Natural killer cell (primary cell): ENCODE measurements at regions not wholly inside any gene's neighbourhood (a gene's known extent, or its start where the extent isn't known, plus 50 kb on each side); places are given as distances from the start of the nearest gene placed in this dataset.

Source experiments
- ATAC-seq, 3 donors: fragments of 150-1000 bp in 2 of 3; fragments of 200-7000 bp in 1 of 3; cut with Tn5 transposase; 1 replicate in 1 of 3; 2 replicates in 2 of 3; pipeline ENCODE4 v1.10.0; 2021; ENCODE audit warnings: mild to moderate bottlenecking in 2 of 3, moderate library complexity in 2 of 3
- DNase-seq, 2 donors: peaks; one replicate each; pipeline versions ENCODE4 v3.0.0 to v3.0.0-alpha.2; 2013 to 2021; ENCODE audit warnings: mixed read lengths in 1 of 2
- H3K27ac ChIP-seq: one replicate; pipeline ENCODE4 v1.5.1; 2013; ENCODE audit warnings: mild to moderate bottlenecking, low read length
- H3K27me3 ChIP-seq: one replicate; pipeline ENCODE4 v1.6.1; 2013; ENCODE audit warnings: low read length; ENCODE audit not compliant: control insufficient read depth, insufficient read depth
- H3K36me3 ChIP-seq: one replicate; pipeline ENCODE4 v1.6.1; 2013; ENCODE audit warnings: low read length; ENCODE audit not compliant: control insufficient read depth, insufficient read depth
- H3K4me1 ChIP-seq: one replicate; pipeline ENCODE4 v1.6.1; 2013; ENCODE audit warnings: low read length; ENCODE audit not compliant: control insufficient read depth, insufficient read depth
- H3K4me3 ChIP-seq: one replicate; pipeline ENCODE4 v1.5.1; 2013; ENCODE audit warnings: low read length
- H3K9me3 ChIP-seq: one replicate; pipeline ENCODE4 v1.6.1; 2013; ENCODE audit warnings: low read length; ENCODE audit not compliant: control insufficient read depth, insufficient read depth
- H3K27ac Mint-ChIP-seq, 2 donors: one replicate each; pipeline ENCODE4 v1.8.0; 2022; ENCODE audit warnings: mild to moderate bottlenecking in 2 of 2, mixed read lengths in 2 of 2, moderate library complexity in 1 of 2
- H3K27me3 Mint-ChIP-seq, 2 donors: one replicate each; pipeline ENCODE4 v1.8.0; 2022; ENCODE audit warnings: low read depth in 2 of 2, mixed read lengths in 2 of 2
- H3K36me3 Mint-ChIP-seq: one replicate; pipeline ENCODE4 v1.8.0; 2022; ENCODE audit warnings: mixed read lengths
- H3K4me1 Mint-ChIP-seq, 2 donors: one replicate each; pipeline ENCODE4 v1.8.0; 2022; ENCODE audit warnings: mixed read lengths in 2 of 2
- H3K4me3 Mint-ChIP-seq: one replicate; pipeline ENCODE4 v1.8.0; 2022; ENCODE audit warnings: mild to moderate bottlenecking, moderate library complexity, mixed read lengths
- H3K9me3 Mint-ChIP-seq, 2 donors: one replicate each; pipeline ENCODE4 v1.8.0; 2022; ENCODE audit warnings: mixed read lengths in 2 of 2
- whole genome bisulfite sequencing: methylation state at CpG from one replicate; pipeline ENCODE4 v1.1.7; 2013; ENCODE audit warnings: missing lambda C conversion rate; ENCODE audit not compliant: insufficient coverage; 5-methylcytosine and 5-hydroxymethylcytosine counted together
- intact Hi-C: fragments of 100-400 bp; cut with micrococcal nuclease; formaldehyde crosslinking; loops from one replicate; pipeline ENCODE4 v1.14.2; 2022
- TF ChIP-seq, protein P1 (sequence below): fragments of 200-600 bp; IDR thresholded peaks from one replicate; pipeline ENCODE4 v1.8.0; 2022; ENCODE audit warnings: antibody characterized with exemption

DNA sequence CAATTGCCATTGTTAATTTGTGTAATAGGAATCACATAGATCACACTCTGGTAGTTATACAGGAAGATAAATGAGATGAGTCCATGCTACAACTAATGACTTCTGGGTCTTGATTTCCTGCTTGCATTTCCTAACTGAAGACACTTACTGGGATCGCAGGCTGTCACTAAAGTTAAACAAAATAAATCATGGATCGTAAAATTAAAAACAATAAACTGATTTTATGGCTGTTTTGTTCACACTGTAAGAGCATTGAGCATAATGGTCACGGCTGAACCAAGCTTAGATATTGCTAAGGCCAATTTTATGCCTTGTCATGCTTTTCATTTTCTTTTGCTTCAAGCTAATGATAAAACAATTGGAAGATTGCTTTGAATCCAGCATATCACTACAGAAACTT lies 332.5 kb upstream of the CITED2 start:
- ATAC-seq (no peak), DNase-seq (no peak)
- H3K9me3 ChIP-seq = no peaks in the 10 kb centered on the region
- Mint-ChIP-seq H3K4me3 (no peak overlapping the region), H3K27ac (no peak overlapping the region), H3K4me1 (no peaks in the 10 kb centered on the region), H3K27me3 (peaks cover 0 to 6% of the 10 kb centered on the region in 2 donors), H3K36me3 (no peaks in the 10 kb centered on the region), H3K9me3 (no peaks in the 10 kb centered on the region)
- intact Hi-C loops = no loop called here
- H3K4me1 ChIP-seq = no peaks in the 10 kb centered on the region
- WGBS = 91% methylated on average over 3 of the region's 3 CpGs
- no peak overlapping the region for H3K4me3 ChIP-seq
- H3K27me3 ChIP-seq = no peaks in the 10 kb centered on the region
- no peak overlapping the region for H3K27ac ChIP-seq
- TF ChIP-seq, protein P1, sequence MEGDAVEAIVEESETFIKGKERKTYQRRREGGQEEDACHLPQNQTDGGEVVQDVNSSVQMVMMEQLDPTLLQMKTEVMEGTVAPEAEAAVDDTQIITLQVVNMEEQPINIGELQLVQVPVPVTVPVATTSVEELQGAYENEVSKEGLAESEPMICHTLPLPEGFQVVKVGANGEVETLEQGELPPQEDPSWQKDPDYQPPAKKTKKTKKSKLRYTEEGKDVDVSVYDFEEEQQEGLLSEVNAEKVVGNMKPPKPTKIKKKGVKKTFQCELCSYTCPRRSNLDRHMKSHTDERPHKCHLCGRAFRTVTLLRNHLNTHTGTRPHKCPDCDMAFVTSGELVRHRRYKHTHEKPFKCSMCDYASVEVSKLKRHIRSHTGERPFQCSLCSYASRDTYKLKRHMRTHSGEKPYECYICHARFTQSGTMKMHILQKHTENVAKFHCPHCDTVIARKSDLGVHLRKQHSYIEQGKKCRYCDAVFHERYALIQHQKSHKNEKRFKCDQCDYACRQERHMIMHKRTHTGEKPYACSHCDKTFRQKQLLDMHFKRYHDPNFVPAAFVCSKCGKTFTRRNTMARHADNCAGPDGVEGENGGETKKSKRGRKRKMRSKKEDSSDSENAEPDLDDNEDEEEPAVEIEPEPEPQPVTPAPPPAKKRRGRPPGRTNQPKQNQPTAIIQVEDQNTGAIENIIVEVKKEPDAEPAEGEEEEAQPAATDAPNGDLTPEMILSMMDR = no peak
- no peaks in the 10 kb centered on the region for H3K36me3 ChIP-seq

- Mint-ChIP-seq H3K9me3 (no peaks in the 10 kb centered on the region), H3K36me3 (no peaks in the 10 kb centered on the region), H3K4me3 (no peak overlapping the region), H3K27me3 (peaks cover 0 to 6% of the 10 kb centered on the region in 2 donors), H3K27ac (no peak overlapping the region), H3K4me1 (no peaks in the 10 kb centered on the region)
- no peaks in the 10 kb centered on the region for H3K36me3 ChIP-seq
- no peaks in the 10 kb centered on the region for H3K4me1 ChIP-seq
- intact Hi-C loops = no loop called here
- WGBS = 89% methylated on average over 1 of the region's 3 CpGs
- TF ChIP-seq, protein P1 = no peak
- no peak overlapping the region for H3K27ac ChIP-seq
- H3K27me3 ChIP-seq = no peaks in the 10 kb centered on the region
- no peaks in the 10 kb centered on the region for H3K9me3 ChIP-seq
- ATAC-seq (no peak), DNase-seq (no peak)
- H3K4me3 ChIP-seq = no peak overlapping the region
These were observed 330.8 kb upstream of the CITED2 start for GRCh38 chr6:139705284-139705683.

- no peak overlapping the region for H3K27ac Mint-ChIP-seq
- Histone ChIP-seq H3K4me1 (no peaks in the 10 kb centered on the region), H3K27ac (no peak overlapping the region), H3K9me3 (no peaks in the 10 kb centered on the region), H3K27me3 (no peaks in the 10 kb centered on the region), H3K4me3 (no peak overlapping the region), H3K36me3 (no peaks in the 10 kb centered on the region)
- no peaks in the 10 kb centered on the region for H3K9me3 Mint-ChIP-seq
- WGBS = 100% methylated on average over 1 of the region's 1 CpG
- DNase-seq (no peak), ATAC-seq (no peak)
- H3K4me1 Mint-ChIP-seq = no peaks in the 10 kb centered on the region
- intact Hi-C loops = no loop called here
- no peaks in the 10 kb centered on the region for H3K36me3 Mint-ChIP-seq
- TF ChIP-seq, protein P1 = no peak
- peaks cover 0 to 4% of the 10 kb centered on the region in 2 donors for H3K27me3 Mint-ChIP-seq
- H3K4me3 Mint-ChIP-seq = no peak overlapping the region
These were observed 329.3 kb upstream of the CITED2 start for GRCh38 chr6:139703780-139704179.

DNA sequence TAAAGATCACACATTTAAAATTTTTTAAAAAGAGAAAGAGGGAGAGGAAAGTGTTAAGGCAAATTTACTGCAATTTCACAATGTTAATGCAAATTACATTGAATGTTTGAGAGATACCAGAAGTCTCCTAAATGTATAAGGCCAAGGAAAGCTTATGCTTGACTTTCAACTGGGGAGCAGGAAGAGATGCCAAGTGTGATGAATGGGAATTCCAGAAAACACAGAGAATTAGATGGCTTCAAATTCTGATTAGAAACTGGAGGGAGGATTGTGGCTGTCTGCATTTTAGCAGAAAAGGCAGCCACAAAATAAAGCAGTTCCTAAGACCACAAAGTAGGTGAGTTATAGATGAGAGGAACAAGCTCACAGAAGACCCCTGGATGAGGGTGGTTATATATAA lies 328.3 kb upstream of the CITED2 start:
- DNase-seq = no peak
- H3K4me1 Mint-ChIP-seq = no peaks in the 10 kb centered on the region
- no peaks in the 10 kb centered on the region for H3K27me3 ChIP-seq
- no peaks in the 10 kb centered on the region for H3K36me3 ChIP-seq
- no peaks in the 10 kb centered on the region for H3K9me3 ChIP-seq
- H3K27ac ChIP-seq = no peak overlapping the region
- no peaks in the 10 kb centered on the region for H3K9me3 Mint-ChIP-seq
- H3K4me1 ChIP-seq = no peaks in the 10 kb centered on the region
- TF ChIP-seq, protein P1 = no peak
- H3K27me3 Mint-ChIP-seq = peaks cover 0 to 2% of the 10 kb centered on the region in 2 donors
- no peak overlapping the region for H3K27ac Mint-ChIP-seq
- no peak for ATAC-seq
- intact Hi-C loops = no loop called here
- no peak overlapping the region for H3K4me3 Mint-ChIP-seq
- no peaks in the 10 kb centered on the region for H3K36me3 Mint-ChIP-seq
- H3K4me3 ChIP-seq = no peak overlapping the region
